Transverse colon (tissue), 4 donors: ENCODE measurements at regions not wholly inside any gene's neighbourhood (a gene's known extent, or its start where the extent isn't known, plus 50 kb on each side); places are given as distances from the start of the nearest gene placed in this dataset.

Experiments
- CTCF ChIP-seq, 5 experiments: fragments of 200-600 bp in 3 of 5; fragments of 450-650 bp in 2 of 5; sonication (generic) in 3 of 5; IDR thresholded peaks; 1 replicate in 2 of 5; 2 replicates in 3 of 5; pipeline ENCODE4 v1.5.1; 2016 to 2017; ENCODE audit warnings: antibody characterized with exemption in 5 of 5, inconsistent platforms in 3 of 5, mild to moderate bottlenecking in 2 of 5, moderate library complexity in 1 of 5
- POLR2A ChIP-seq: fragments of 450-650 bp; IDR thresholded peaks from one replicate; pipeline ENCODE4 v1.6.1; 2016; ENCODE audit warnings: antibody characterized with exemption, mild to moderate bottlenecking, moderate library complexity
- POLR2AphosphoS5 ChIP-seq, 3 donors: sonication (generic); formaldehyde crosslinking; IDR thresholded peaks; one replicate each; pipeline ENCODE4 v1.6.1; 2016; ENCODE audit warnings: antibody characterized with exemption in 3 of 3

- TF ChIP-seq POLR2AphosphoS5 (IDR thresholded peaks at IDR 0.05) = no peak
- no peak for TF ChIP-seq CTCF (IDR thresholded peaks at IDR 0.05)
- TF ChIP-seq POLR2A = no peak
Measured at GRCh38 chr5:169356181-169356580, 55.2 kb upstream of the SLIT3 start.
